OCI-LY7 (cell line): ENCODE measurements at regions not wholly inside any gene's neighbourhood (a gene's known extent, or its start where the extent isn't known, plus 50 kb on each side); places are given as distances from the start of the nearest gene placed in this dataset.

Experiments used
- BruUV-seq: library from RNA; stranded (reverse); fragments of 400-500 nt; replicated peaks from 2 replicates; lab custom pipeline; 2021; lab: Mats Ljungman, UMichigan
- CTCF ChIA-PET: fragments of 300-600 bp; sonication (Branson Sonifier 250); formaldehyde crosslinking; loops from one replicate; lab custom pipeline; 2022; ENCODE audit warnings: antibody characterized with exemption; ENCODE audit not compliant: unreplicated experiment; lab: Charles Lee
- POLR2A ChIA-PET: fragments of 300-600 bp; sonication (Branson Sonifier 250); formaldehyde crosslinking; loops from one replicate; lab custom pipeline; 2022; ENCODE audit warnings: antibody characterized with exemption; lab: Charles Lee
- DNase-seq: peaks from one replicate; pipeline ENCODE4 v3.0.0-alpha.2; 2015; ENCODE audit warnings: low spot score
- H2AFZ ChIP-seq: fragments of 200-600 bp; sonication (generic), shearing (Covaris generic); 2 replicates; pipeline ENCODE4 v1.6.1; 2014; ENCODE audit warnings: mild to moderate bottlenecking, antibody characterized with exemption, low read length, moderate library complexity
- H3K27ac ChIP-seq: fragments of 200-600 bp; sonication (generic); 2 replicates; pipeline ENCODE4 v1.5.1; 2014; ENCODE audit warnings: mixed run types, low read depth, mild to moderate bottlenecking, moderate library complexity, low read length, inconsistent platforms; ENCODE audit not compliant: poor library complexity, severe bottlenecking
- H3K36me3 ChIP-seq: fragments of 200-600 bp; sonication (generic); 2 replicates; pipeline ENCODE4 v1.6.1; 2014; ENCODE audit warnings: mild to moderate bottlenecking, antibody characterized with exemption, low read length, moderate library complexity, mixed read lengths; ENCODE audit not compliant: insufficient read depth
- H3K4me1 ChIP-seq: fragments of 200-600 bp; sonication (generic); 2 replicates; pipeline ENCODE4 v1.5.1; 2014; ENCODE audit warnings: mild to moderate bottlenecking, low read length; ENCODE audit not compliant: insufficient read depth, poor library complexity, severe bottlenecking
- H3K4me2 ChIP-seq: fragments of 200-600 bp; sonication (generic); 2 replicates; pipeline ENCODE4 v1.6.1; 2014; ENCODE audit warnings: mild to moderate bottlenecking, low read length
- H3K4me3 ChIP-seq: fragments of 200-600 bp; sonication (generic); 2 replicates; pipeline ENCODE4 v1.5.1; 2014; ENCODE audit warnings: mild to moderate bottlenecking, low read depth, low read length; ENCODE audit not compliant: poor library complexity, severe bottlenecking
- H3K79me2 ChIP-seq: fragments of 200-600 bp; sonication (generic); 2 replicates; pipeline ENCODE4 v1.6.1; 2016; ENCODE audit warnings: low read depth, mild to moderate bottlenecking, low read length, moderate library complexity, mixed read lengths; ENCODE audit not compliant: insufficient read depth
- H3K9me2 ChIP-seq: fragments of 200-600 bp; sonication (generic); 2 replicates; pipeline ENCODE4 v1.6.1; 2016; ENCODE audit warnings: mild to moderate bottlenecking, low read length, mixed read lengths; ENCODE audit not compliant: insufficient read depth
- H3K9me3 ChIP-seq: fragments of 200-600 bp; sonication (generic); 2 replicates; pipeline ENCODE4 v1.6.1; 2014; ENCODE audit warnings: mild to moderate bottlenecking, mixed run types, low read length, mixed read lengths
- H4K20me1 ChIP-seq: fragments of 200-600 bp; sonication (generic); 2 replicates; pipeline ENCODE4 v1.6.1; 2014; ENCODE audit warnings: mild to moderate bottlenecking, antibody characterized with exemption, low read length, moderate library complexity, mixed read lengths; ENCODE audit not compliant: insufficient read depth
- EZH2phosphoT487 ChIP-seq: fragments of 200-600 bp; sonication (generic); IDR thresholded peaks from 2 replicates; pipeline ENCODE4 v1.6.1; 2018; ENCODE audit warnings: low read depth, borderline replicate concordance, mild to moderate bottlenecking, mixed run types, antibody characterized with exemption, low read length, moderate library complexity, mixed read lengths
- intact Hi-C: fragments of 100-400 bp; cut with micrococcal nuclease; formaldehyde crosslinking; loops from one replicate; pipeline ENCODE4 v1.10.0; 2022; ENCODE audit not compliant: unreplicated experiment
- TF ChIP-seq, protein P1 (sequence below): fragments of 200-600 bp; sonication (generic); conservative IDR thresholded peaks from 2 replicates; pipeline ENCODE4 v1.5.1; 2014; ENCODE audit warnings: mild to moderate bottlenecking, antibody characterized with exemption, low read length, moderate library complexity, mixed read lengths

DNA sequence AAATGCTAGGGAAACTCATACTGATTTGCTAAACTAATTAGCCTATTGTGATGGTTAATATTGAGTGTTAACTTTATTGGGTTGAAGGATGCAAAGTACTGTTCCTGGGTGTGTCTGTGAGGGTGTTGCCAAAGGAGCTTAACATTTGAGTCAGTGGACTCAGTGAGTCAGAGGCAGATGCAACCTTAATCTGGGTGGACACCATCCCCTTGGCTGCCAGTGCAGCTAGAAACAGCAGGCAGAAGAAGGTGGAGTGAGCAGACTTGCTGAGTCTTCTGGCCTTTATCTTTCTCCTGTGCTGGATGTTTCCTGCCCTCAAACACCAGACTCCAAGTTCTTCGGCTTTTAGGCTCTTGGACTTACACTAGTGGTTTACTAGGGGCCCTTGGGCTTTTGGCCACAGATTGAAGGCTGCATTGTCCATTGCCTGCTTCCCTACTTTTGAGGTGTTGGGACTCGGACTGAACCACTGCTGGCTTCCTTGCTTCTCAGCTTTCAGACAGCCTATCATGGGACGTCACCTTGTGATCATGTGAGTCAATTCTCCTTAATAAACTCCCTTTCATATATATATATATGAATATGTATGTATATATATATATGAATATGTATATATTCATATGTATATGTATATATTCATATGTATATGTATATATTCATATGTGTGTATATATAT, 69.7 kb downstream of the RPRM start:
- POLR2A ChIA-PET: interaction anchor here (0.5 kb wide), 1 partner anchor 310 kb away, joined by 3 read pairs; no protein-coding TSS in a partner anchor
- H3K27ac ChIP-seq: no peak overlapping the region
- CTCF ChIA-PET: no interaction called here
- no peaks in the 10 kb centered on the region for H4K20me1 ChIP-seq
- no TSS peak for BruUV-seq
- H3K4me1 ChIP-seq: no peaks in the 10 kb centered on the region
- H3K4me2 ChIP-seq: no peak overlapping the region
- no peaks in the 10 kb centered on the region for H3K36me3 ChIP-seq
- H3K4me3 ChIP-seq: no peak overlapping the region
- TF ChIP-seq, protein P1, sequence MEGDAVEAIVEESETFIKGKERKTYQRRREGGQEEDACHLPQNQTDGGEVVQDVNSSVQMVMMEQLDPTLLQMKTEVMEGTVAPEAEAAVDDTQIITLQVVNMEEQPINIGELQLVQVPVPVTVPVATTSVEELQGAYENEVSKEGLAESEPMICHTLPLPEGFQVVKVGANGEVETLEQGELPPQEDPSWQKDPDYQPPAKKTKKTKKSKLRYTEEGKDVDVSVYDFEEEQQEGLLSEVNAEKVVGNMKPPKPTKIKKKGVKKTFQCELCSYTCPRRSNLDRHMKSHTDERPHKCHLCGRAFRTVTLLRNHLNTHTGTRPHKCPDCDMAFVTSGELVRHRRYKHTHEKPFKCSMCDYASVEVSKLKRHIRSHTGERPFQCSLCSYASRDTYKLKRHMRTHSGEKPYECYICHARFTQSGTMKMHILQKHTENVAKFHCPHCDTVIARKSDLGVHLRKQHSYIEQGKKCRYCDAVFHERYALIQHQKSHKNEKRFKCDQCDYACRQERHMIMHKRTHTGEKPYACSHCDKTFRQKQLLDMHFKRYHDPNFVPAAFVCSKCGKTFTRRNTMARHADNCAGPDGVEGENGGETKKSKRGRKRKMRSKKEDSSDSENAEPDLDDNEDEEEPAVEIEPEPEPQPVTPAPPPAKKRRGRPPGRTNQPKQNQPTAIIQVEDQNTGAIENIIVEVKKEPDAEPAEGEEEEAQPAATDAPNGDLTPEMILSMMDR: no peak
- TF ChIP-seq EZH2phosphoT487: no peak
- H3K9me2 ChIP-seq: no peaks in the 10 kb centered on the region
- no peaks in the 10 kb centered on the region for H3K79me2 ChIP-seq
- no peak for DNase-seq
- no peaks in the 10 kb centered on the region for H3K9me3 ChIP-seq
- intact Hi-C loops: no loop called here
- H2AFZ ChIP-seq: no peak overlapping the region

DNA sequence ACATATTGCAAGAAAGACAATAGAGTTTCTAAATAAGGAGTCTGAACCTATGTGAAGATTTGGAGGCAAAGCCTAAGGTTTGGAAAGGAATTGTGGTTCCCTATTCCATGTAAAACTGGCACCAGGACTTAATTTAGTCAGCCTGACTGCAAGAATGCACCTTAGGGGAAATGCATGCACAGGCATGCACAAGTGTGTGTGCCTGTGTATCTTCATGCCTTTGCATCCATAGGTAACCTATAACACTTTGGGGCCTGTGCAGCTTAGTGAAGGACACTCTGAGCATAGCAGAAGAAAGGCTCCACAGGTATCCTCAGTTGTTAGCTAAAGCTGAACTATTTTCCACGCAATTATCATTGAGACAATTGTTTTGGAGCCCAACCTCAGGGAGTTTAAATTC, 73.4 kb downstream of the RPRM start:
- POLR2A ChIA-PET: no interaction called here
- no peak overlapping the region for H3K4me3 ChIP-seq
- CTCF ChIA-PET: no interaction called here
- no peak for TF ChIP-seq EZH2phosphoT487
- TF ChIP-seq, protein P1: no peak
- no peaks in the 10 kb centered on the region for H3K9me2 ChIP-seq
- no peaks in the 10 kb centered on the region for H3K79me2 ChIP-seq
- H3K4me2 ChIP-seq: no peak overlapping the region
- H4K20me1 ChIP-seq: no peaks in the 10 kb centered on the region
- H3K36me3 ChIP-seq: no peaks in the 10 kb centered on the region
- no TSS peak for BruUV-seq
- H3K9me3 ChIP-seq: no peaks in the 10 kb centered on the region
- H2AFZ ChIP-seq: no peak overlapping the region
- H3K27ac ChIP-seq: no peak overlapping the region
- intact Hi-C loops: no loop called here
- H3K4me1 ChIP-seq: no peaks in the 10 kb centered on the region
- DNase-seq: no peak

DNA sequence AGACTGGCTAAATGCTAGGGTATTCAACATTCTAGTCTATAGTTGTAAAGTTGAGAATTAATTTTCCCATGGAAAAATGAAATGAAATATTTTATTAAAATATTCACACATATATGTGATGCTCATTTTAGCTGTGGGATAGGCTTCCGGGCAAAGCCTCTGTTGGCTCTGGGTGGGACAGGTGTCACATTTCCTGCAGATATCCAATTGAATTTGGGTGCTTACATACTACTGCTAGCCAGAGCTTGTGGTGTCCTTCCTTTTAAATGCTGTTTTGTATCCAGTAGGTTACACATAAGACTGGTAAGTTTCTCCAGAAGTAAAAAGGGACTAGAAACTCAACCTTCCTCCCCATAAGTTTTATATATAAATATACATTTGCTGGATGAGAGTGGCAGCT, 73.8 kb downstream of the RPRM start:
- Histone ChIP-seq H3K27ac (no peak overlapping the region), H3K79me2 (no peaks in the 10 kb centered on the region), H3K9me2 (no peaks in the 10 kb centered on the region), H2AFZ (no peak overlapping the region), H3K4me3 (no peak overlapping the region), H4K20me1 (no peaks in the 10 kb centered on the region), H3K4me1 (no peaks in the 10 kb centered on the region), H3K4me2 (no peak overlapping the region), H3K9me3 (no peaks in the 10 kb centered on the region), H3K36me3 (no peaks in the 10 kb centered on the region)
- BruUV-seq: no TSS peak
- intact Hi-C loops: no loop called here
- TF ChIP-seq, protein P1: no peak
- no peak for TF ChIP-seq EZH2phosphoT487
- CTCF ChIA-PET: no interaction called here
- POLR2A ChIA-PET: no interaction called here
- no peak for DNase-seq
